DOHH2 (cell line): ENCODE measurements at regions not wholly inside any gene's neighbourhood (a gene's known extent, or its start where the extent isn't known, plus 50 kb on each side); places are given as distances from the start of the nearest gene placed in this dataset.

ENCODE experiments used
- EZH2phosphoT487 ChIP-seq: fragments of 200-600 bp; sonication (generic); IDR thresholded peaks from 2 replicates; pipeline ENCODE4 v1.6.1; 2017; ENCODE audit warnings: borderline replicate concordance, mild to moderate bottlenecking, antibody characterized with exemption, low read length, moderate library complexity, mixed read lengths
- TF ChIP-seq, protein P1 (sequence below): fragments of 200-600 bp; sonication (generic); IDR thresholded peaks from one replicate; pipeline ENCODE4 v1.5.1; 2014; ENCODE audit warnings: antibody characterized with exemption, mild to moderate bottlenecking, low read depth, low read length; ENCODE audit not compliant: poor library complexity, severe bottlenecking

DNA sequence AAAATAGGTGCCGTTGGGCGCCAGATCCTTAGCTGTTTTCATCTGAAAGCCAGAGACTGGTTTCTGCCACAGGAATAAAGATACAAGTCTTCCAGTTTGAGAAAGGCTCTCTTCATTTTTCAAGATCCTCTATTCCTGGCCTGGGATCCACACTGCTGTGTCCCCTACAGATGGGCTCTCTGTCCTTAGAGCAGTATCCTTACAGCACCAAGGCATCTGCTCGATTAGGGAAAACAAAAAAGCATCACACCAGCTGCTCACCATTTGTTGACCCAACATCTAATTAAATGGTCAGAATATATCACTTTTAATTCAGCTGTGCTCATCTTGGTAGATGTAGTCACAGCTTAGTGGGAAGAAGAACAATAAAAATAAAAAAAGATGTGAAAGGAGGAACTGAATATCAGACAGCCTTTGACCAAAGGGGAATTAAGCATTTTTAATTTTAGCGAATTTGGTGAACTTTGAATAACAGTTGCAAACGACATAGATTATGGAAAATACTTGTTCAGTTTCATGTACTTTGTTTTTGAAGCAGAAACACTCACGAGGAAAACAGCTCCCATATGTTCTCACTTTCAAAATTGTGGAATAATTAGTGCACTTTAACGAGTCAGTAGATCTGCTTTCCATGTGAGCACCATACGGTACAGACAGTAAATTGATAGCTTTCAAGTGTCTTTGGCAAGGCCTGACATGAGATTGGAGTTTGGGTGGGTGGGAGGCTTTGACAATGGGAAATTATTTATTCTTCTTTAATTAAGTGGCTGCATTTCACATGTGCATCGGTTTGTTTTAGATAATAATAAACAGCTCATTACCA lies 148.4 kb upstream of the CLNK start:
- TF ChIP-seq, protein P1, sequence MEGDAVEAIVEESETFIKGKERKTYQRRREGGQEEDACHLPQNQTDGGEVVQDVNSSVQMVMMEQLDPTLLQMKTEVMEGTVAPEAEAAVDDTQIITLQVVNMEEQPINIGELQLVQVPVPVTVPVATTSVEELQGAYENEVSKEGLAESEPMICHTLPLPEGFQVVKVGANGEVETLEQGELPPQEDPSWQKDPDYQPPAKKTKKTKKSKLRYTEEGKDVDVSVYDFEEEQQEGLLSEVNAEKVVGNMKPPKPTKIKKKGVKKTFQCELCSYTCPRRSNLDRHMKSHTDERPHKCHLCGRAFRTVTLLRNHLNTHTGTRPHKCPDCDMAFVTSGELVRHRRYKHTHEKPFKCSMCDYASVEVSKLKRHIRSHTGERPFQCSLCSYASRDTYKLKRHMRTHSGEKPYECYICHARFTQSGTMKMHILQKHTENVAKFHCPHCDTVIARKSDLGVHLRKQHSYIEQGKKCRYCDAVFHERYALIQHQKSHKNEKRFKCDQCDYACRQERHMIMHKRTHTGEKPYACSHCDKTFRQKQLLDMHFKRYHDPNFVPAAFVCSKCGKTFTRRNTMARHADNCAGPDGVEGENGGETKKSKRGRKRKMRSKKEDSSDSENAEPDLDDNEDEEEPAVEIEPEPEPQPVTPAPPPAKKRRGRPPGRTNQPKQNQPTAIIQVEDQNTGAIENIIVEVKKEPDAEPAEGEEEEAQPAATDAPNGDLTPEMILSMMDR: no peak
- no peak for TF ChIP-seq EZH2phosphoT487
